OCI-LY1 (cell line): ENCODE measurements at regions not wholly inside any gene's neighbourhood (a gene's known extent, or its start where the extent isn't known, plus 50 kb on each side); places are given as distances from the start of the nearest gene placed in this dataset.

Source experiments
- H2AFZ ChIP-seq: fragments of 200-600 bp; sonication (generic), shearing (Covaris generic); 2 replicates; pipeline ENCODE4 v1.6.0; 2014; ENCODE audit warnings: antibody characterized with exemption, mild to moderate bottlenecking, low read length
- H3F3A ChIP-seq: fragments of 200-600 bp; sonication (generic), shearing (Covaris generic); 2 replicates; pipeline ENCODE4 v1.6.0; 2014; ENCODE audit warnings: mild to moderate bottlenecking, antibody characterized with exemption, low read length, moderate library complexity; ENCODE audit not compliant: insufficient read depth
- H3K27ac ChIP-seq: fragments of 200-600 bp; sonication (generic); 2 replicates; pipeline ENCODE4 v1.5.1; 2014; ENCODE audit warnings: low read length, mixed run types, mild to moderate bottlenecking, low read depth; ENCODE audit not compliant: poor library complexity, severe bottlenecking
- H3K27me3 ChIP-seq: fragments of 200-600 bp; sonication (generic); 2 replicates; pipeline ENCODE4 v1.6.0; 2014; ENCODE audit warnings: antibody characterized with exemption, mild to moderate bottlenecking, low read length, moderate library complexity; ENCODE audit not compliant: insufficient read depth
- H3K36me3 ChIP-seq: fragments of 200-600 bp; sonication (generic); 2 replicates; pipeline ENCODE4 v1.6.1; 2014; ENCODE audit warnings: mild to moderate bottlenecking, antibody characterized with exemption, low read length, moderate library complexity, mixed read lengths; ENCODE audit not compliant: insufficient read depth
- H3K4me1 ChIP-seq: fragments of 200-600 bp; sonication (generic); 2 replicates; pipeline ENCODE4 v1.5.1; 2014; ENCODE audit warnings: mild to moderate bottlenecking, low read length, moderate library complexity; ENCODE audit not compliant: insufficient read depth, severe bottlenecking
- H3K4me2 ChIP-seq: fragments of 200-600 bp; sonication (generic), shearing (Covaris generic); 2 replicates; pipeline ENCODE4 v1.6.1; 2014; ENCODE audit warnings: low read length
- H3K4me3 ChIP-seq: fragments of 200-600 bp; sonication (generic); 2 replicates; pipeline ENCODE4 v1.5.1; 2014; ENCODE audit warnings: low read length, low read depth, mild to moderate bottlenecking, mixed read lengths; ENCODE audit not compliant: poor library complexity, severe bottlenecking
- H3K79me2 ChIP-seq: fragments of 200-600 bp; shearing (Covaris generic); 2 replicates; pipeline ENCODE4 v1.6.1; 2016; ENCODE audit warnings: mixed run types, low read length, mixed read lengths; ENCODE audit not compliant: insufficient read depth
- H3K9ac ChIP-seq: fragments of 200-600 bp; sonication (generic), shearing (Covaris generic); 2 replicates; pipeline ENCODE4 v1.6.1; 2014; ENCODE audit warnings: mild to moderate bottlenecking, low read length, mixed read lengths
- H3K9me2 ChIP-seq: fragments of 200-600 bp; sonication (generic), shearing (Covaris generic); 2 replicates; pipeline ENCODE4 v1.6.1; 2014; ENCODE audit warnings: low read depth, mild to moderate bottlenecking, low read length, mixed read lengths
- H3K9me3 ChIP-seq: fragments of 200-600 bp; shearing (Covaris generic); 2 replicates; pipeline ENCODE4 v1.6.1; 2014; ENCODE audit warnings: low read length, mixed read lengths
- H4K20me1 ChIP-seq: fragments of 200-600 bp; sonication (generic), shearing (Covaris generic); 2 replicates; pipeline ENCODE4 v1.6.0; 2016; ENCODE audit warnings: mild to moderate bottlenecking, low read length; ENCODE audit not compliant: insufficient read depth
- EZH2 ChIP-seq: fragments of 200-600 bp; sonication (generic), shearing (Covaris generic); IDR thresholded peaks from 2 replicates; pipeline ENCODE4 v1.8.0; 2017; ENCODE audit warnings: borderline replicate concordance, mixed run types, mild to moderate bottlenecking, antibody characterized with exemption, low read length, moderate library complexity, mixed read lengths
- TF ChIP-seq, protein P1 (sequence below): fragments of 200-600 bp; sonication (generic), shearing (Covaris generic); IDR thresholded peaks from 2 replicates; pipeline ENCODE4 v1.5.1; 2017; ENCODE audit warnings: mild to moderate bottlenecking, antibody characterized with exemption, low read length, moderate library complexity, mixed read lengths

DNA sequence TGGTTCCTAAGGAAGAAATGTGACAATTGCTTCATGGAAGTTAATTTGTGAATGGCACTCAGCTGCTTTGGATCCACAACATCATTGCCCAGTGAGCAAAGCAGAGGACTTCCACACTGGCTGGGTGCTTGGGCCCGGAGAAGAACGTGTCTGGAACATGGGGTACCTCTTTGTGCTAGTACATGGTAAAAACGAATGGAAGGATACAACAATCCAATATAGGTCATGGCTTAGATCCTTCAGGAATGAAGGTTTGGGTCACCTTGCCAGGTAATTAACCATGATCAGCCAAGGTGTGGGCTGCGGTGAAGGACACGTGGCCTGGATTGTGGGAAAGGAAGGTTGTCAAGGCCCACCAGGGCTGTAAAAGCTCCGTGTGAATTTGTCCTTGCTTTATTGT, 245.9 kb upstream of the HS6ST1 start:
- no peak overlapping the region for H3K4me2 ChIP-seq
- no peaks in the 10 kb centered on the region for H3F3A ChIP-seq
- H3K4me3 ChIP-seq: no peak overlapping the region
- TF ChIP-seq, protein P1, sequence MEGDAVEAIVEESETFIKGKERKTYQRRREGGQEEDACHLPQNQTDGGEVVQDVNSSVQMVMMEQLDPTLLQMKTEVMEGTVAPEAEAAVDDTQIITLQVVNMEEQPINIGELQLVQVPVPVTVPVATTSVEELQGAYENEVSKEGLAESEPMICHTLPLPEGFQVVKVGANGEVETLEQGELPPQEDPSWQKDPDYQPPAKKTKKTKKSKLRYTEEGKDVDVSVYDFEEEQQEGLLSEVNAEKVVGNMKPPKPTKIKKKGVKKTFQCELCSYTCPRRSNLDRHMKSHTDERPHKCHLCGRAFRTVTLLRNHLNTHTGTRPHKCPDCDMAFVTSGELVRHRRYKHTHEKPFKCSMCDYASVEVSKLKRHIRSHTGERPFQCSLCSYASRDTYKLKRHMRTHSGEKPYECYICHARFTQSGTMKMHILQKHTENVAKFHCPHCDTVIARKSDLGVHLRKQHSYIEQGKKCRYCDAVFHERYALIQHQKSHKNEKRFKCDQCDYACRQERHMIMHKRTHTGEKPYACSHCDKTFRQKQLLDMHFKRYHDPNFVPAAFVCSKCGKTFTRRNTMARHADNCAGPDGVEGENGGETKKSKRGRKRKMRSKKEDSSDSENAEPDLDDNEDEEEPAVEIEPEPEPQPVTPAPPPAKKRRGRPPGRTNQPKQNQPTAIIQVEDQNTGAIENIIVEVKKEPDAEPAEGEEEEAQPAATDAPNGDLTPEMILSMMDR: no peak
- TF ChIP-seq EZH2: no peak
- H4K20me1 ChIP-seq: no peaks in the 10 kb centered on the region
- H3K9me3 ChIP-seq: no peaks in the 10 kb centered on the region
- H3K27me3 ChIP-seq: no peaks in the 10 kb centered on the region
- H3K4me1 ChIP-seq: no peaks in the 10 kb centered on the region
- H3K36me3 ChIP-seq: no peaks in the 10 kb centered on the region
- H3K9me2 ChIP-seq: no peaks in the 10 kb centered on the region
- no peak overlapping the region for H2AFZ ChIP-seq
- H3K27ac ChIP-seq: no peak overlapping the region
- no peaks in the 10 kb centered on the region for H3K79me2 ChIP-seq
- no peak overlapping the region for H3K9ac ChIP-seq

DNA sequence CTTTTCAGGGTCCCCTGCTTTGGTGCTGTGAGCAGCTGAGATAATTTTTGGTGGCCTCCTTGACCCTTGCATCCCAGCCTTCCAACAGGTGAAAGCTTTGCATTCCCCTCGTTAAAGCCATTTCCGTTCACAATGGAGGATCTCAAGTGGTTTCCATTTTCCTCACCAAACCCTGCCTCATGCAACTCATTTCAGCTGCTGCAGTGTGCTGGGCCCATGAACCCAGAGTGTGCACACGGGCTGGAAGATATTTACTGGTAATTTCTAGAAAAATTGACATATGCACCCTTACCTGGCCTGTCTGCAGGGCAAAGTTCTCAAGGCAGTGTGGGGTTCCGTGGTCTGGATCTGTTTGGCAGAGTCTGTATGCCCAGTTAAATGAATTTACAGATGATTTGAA, 246.8 kb upstream of the HS6ST1 start:
- Histone ChIP-seq H3F3A (no peaks in the 10 kb centered on the region), H4K20me1 (no peaks in the 10 kb centered on the region), H3K9me2 (no peaks in the 10 kb centered on the region), H3K9ac (no peak overlapping the region), H3K4me2 (no peak overlapping the region), H2AFZ (no peak overlapping the region), H3K4me3 (no peak overlapping the region), H3K27ac (no peak overlapping the region), H3K36me3 (no peaks in the 10 kb centered on the region), H3K4me1 (no peaks in the 10 kb centered on the region), H3K79me2 (no peaks in the 10 kb centered on the region), H3K27me3 (no peaks in the 10 kb centered on the region), H3K9me3 (no peaks in the 10 kb centered on the region)
- TF ChIP-seq, protein P1: no peak
- TF ChIP-seq EZH2: no peak

DNA sequence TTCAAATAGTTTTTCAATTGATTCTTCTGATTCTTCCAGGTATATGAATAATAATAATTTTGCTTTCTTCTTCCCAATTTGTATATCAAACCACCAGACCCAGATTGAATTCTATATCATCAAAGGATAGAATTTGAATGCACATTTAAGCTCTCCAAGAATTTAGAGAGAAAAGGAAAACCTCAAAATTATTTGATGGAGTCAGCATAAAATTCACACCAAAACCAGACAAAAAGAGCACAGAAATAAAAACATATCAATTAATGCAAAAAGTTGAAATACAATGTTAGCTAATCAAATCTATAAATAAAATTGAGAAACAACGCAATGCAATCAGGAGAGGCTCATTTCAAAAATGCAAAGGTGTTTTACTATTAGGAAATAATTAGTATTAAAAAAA, 248.0 kb upstream of the HS6ST1 start:
- no peaks in the 10 kb centered on the region for H3K9me3 ChIP-seq
- H3K27ac ChIP-seq: no peak overlapping the region
- H3K36me3 ChIP-seq: no peaks in the 10 kb centered on the region
- H3F3A ChIP-seq: no peaks in the 10 kb centered on the region
- no peaks in the 10 kb centered on the region for H3K79me2 ChIP-seq
- H3K4me2 ChIP-seq: no peak overlapping the region
- H3K4me1 ChIP-seq: no peaks in the 10 kb centered on the region
- H3K4me3 ChIP-seq: no peak overlapping the region
- no peaks in the 10 kb centered on the region for H3K9me2 ChIP-seq
- no peak for TF ChIP-seq EZH2
- TF ChIP-seq, protein P1: no peak
- no peak overlapping the region for H2AFZ ChIP-seq
- H4K20me1 ChIP-seq: no peaks in the 10 kb centered on the region
- no peak overlapping the region for H3K9ac ChIP-seq
- H3K27me3 ChIP-seq: no peaks in the 10 kb centered on the region
